DMS 273 treated with DMSO at 0.1 percent for 48 hours (cell line): ENCODE measurements at regions not wholly inside any gene's neighbourhood (a gene's known extent, or its start where the extent isn't known, plus 50 kb on each side); places are given as distances from the start of the nearest gene placed in this dataset.
"Not testable (repeated sequence)": the region's sequence is repeated elsewhere in the genome, so short reads cannot be mapped to it uniquely, and the experiment has no call there.

Experiments
- DNase-seq: peaks from one replicate; lab custom pipeline; 2025; lab: John Stamatoyannopoulos, UW

- DNase-seq = not testable (repeated sequence)
Observed at GRCh38 chr12:9412459-9412858, 195.3 kb downstream of the KLRB1 start.

- DNase-seq = not testable (repeated sequence)
Observed at GRCh38 chr12:9411616-9412268, 196.0 kb downstream of the KLRB1 start.

- not testable (repeated sequence) for DNase-seq
Observed at GRCh38 chr12:9407425-9407748, 199.2 kb upstream of the PZP start.

- no peak for DNase-seq
Observed at GRCh38 chr12:9406564-9407424, 198.6 kb upstream of the PZP start.

GRCh38 chr12:9405886-9406563, 197.8 kb upstream of the PZP start:
- DNase-seq = no peak

- no peak for DNase-seq
Observed at GRCh38 chr12:9404469-9405260, 196.5 kb upstream of the PZP start.

GRCh38 chr12:9404031-9404430, 195.8 kb upstream of the PZP start:
- DNase-seq = no peak

- not testable (repeated sequence) for DNase-seq
Observed at GRCh38 chr12:9402432-9403040, 194.3 kb upstream of the PZP start.

- not testable (repeated sequence) for DNase-seq
Observed at GRCh38 chr12:9396367-9396766, 188.2 kb upstream of the PZP start.

GRCh38 chr12:9395220-9395619, 187.0 kb upstream of the PZP start:
- DNase-seq = not testable (repeated sequence)

- no peak for DNase-seq
Observed at GRCh38 chr12:9392842-9393241, 184.6 kb upstream of the PZP start.

- DNase-seq = no peak
Observed at GRCh38 chr12:9391815-9392214, 183.6 kb upstream of the PZP start.

- no peak for DNase-seq
Observed at GRCh38 chr12:9390761-9391160, 182.6 kb upstream of the PZP start.

GRCh38 chr12:9389796-9390195, 181.6 kb upstream of the PZP start:
- no peak for DNase-seq

GRCh38 chr12:9388379-9388778, 180.2 kb upstream of the PZP start:
- DNase-seq = no peak

GRCh38 chr12:9387450-9387849, 179.3 kb upstream of the PZP start:
- no peak for DNase-seq

- DNase-seq = no peak
Observed at GRCh38 chr12:9383585-9383984, 175.4 kb upstream of the PZP start.

- no peak for DNase-seq
Observed at GRCh38 chr12:9381619-9382018, 173.4 kb upstream of the PZP start.

- no peak for DNase-seq
Observed at GRCh38 chr12:9380650-9381049, 172.5 kb upstream of the PZP start.

GRCh38 chr12:9379023-9379742, 171.0 kb upstream of the PZP start:
- no peak for DNase-seq

GRCh38 chr12:9378430-9378835, 170.2 kb upstream of the PZP start:
- DNase-seq = no peak
